BLaER1 treated with 17β-estradiol and CSF1 and Interleukin-3, amounts not matched to agents 10 nM and 100 nM (cell line): ENCODE measurements at regions not wholly inside any gene's neighbourhood (a gene's known extent, or its start where the extent isn't known, plus 50 kb on each side); places are given as distances from the start of the nearest gene placed in this dataset.
A peak's percentile ranks its signal among the peaks of the same experiment; 100 is the strongest.
"Not testable (repeated sequence)": the region's sequence is repeated elsewhere in the genome, so short reads cannot be mapped to it uniquely, and the experiment has no call there.

Experiments
- H3K27ac ChIP-seq, 11 experiments: shearing (Covaris generic); formaldehyde crosslinking; 2 replicates each; pipeline ENCODE4 v1.8.1; 2022
- H3K27me3 ChIP-seq, 11 experiments: shearing (Covaris generic); formaldehyde crosslinking; 2 replicates each; pipeline ENCODE4 v1.8.1; 2022
- H3K36me3 ChIP-seq, 11 experiments: shearing (Covaris generic); formaldehyde crosslinking; 2 replicates each; pipeline ENCODE4 v1.8.1; 2022
- H3K4me1 ChIP-seq, 10 experiments: shearing (Covaris generic); formaldehyde crosslinking; 2 replicates each; pipeline ENCODE4 v1.8.1; 2022
- H3K4me2 ChIP-seq, 11 experiments: shearing (Covaris generic); formaldehyde crosslinking; 2 replicates each; pipeline ENCODE4 v1.8.1; 2022
- H3K4me3 ChIP-seq, 10 experiments: shearing (Covaris generic); formaldehyde crosslinking; 2 replicates each; pipeline ENCODE4 v1.8.1; 2022
- H3K9ac ChIP-seq, 11 experiments: shearing (Covaris generic); formaldehyde crosslinking; 2 replicates each; pipeline ENCODE4 v1.8.1; 2022
- H3K9me3 ChIP-seq, 11 experiments: shearing (Covaris generic); formaldehyde crosslinking; replicated peaks in 1 of 11; 2 replicates each; pipeline ENCODE4 v1.8.1; 2022
- H4K20me1 ChIP-seq, 11 experiments: shearing (Covaris generic); formaldehyde crosslinking; 2 replicates each; pipeline ENCODE4 v1.8.1; 2022
- Cebpa-rat ChIP-seq, 11 experiments: shearing (Covaris generic); IDR thresholded peaks; 2 replicates each; pipeline ENCODE4 v1.8.1; 2022

- H3K4me2 ChIP-seq: no peak overlapping the region
- H3K9ac ChIP-seq: no peak overlapping the region
- no peak for TF ChIP-seq Cebpa-rat (IDR thresholded peaks at IDR 0.05)
- peaks cover 10 to 25% (median 16%) of the 10 kb centered on the region in 11 experiments; a peak in 20 of 22 replicates for H3K9me3 ChIP-seq
- no peak overlapping the region for H3K4me3 ChIP-seq
- no peaks in the 10 kb centered on the region for H4K20me1 ChIP-seq
- no peak overlapping the region for H3K27ac ChIP-seq
- no peaks in the 10 kb centered on the region for H3K27me3 ChIP-seq
- no peaks in the 10 kb centered on the region for H3K36me3 ChIP-seq
- H3K4me1 ChIP-seq: no peaks in the 10 kb centered on the region
Observed at GRCh38 chr2:62627667-62628066, 77.8 kb upstream of the EHBP1 start.

DNA sequence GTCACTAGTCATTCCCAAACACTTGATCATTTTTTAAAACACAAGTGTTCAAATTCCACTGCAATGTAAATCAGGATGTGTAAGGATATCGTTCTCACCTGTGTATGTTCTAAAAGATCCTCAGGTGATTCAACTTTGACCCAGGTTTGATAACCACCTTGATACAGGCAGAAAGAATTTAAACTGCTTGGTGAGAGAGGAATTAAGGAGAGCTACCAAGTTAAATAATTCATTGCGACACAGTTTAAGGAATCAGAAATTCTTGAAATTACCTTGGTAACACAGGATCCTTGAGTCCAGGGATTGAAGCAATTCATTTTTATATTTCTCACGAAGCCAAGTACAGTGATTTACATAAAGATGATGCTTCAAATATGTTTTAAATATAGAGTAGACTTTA lies 80.7 kb upstream of the EHBP1 start:
- Histone ChIP-seq H3K4me2 (no peak overlapping the region), H3K27me3 (no peaks in the 10 kb centered on the region), H4K20me1 (no peaks in the 10 kb centered on the region), H3K9me3 (peaks cover 0 to 9% (median 0%) of the 10 kb centered on the region in 11 experiments; a peak in 3 of 22 replicates), H3K9ac (no peak overlapping the region), H3K4me1 (no peaks in the 10 kb centered on the region), H3K27ac (no peak overlapping the region), H3K36me3 (no peaks in the 10 kb centered on the region), H3K4me3 (no peak overlapping the region)
- TF ChIP-seq Cebpa-rat (IDR thresholded peaks at IDR 0.05): peak in 1 of 11 experiments; percentile 16; a peak in 1 of 22 replicates

DNA sequence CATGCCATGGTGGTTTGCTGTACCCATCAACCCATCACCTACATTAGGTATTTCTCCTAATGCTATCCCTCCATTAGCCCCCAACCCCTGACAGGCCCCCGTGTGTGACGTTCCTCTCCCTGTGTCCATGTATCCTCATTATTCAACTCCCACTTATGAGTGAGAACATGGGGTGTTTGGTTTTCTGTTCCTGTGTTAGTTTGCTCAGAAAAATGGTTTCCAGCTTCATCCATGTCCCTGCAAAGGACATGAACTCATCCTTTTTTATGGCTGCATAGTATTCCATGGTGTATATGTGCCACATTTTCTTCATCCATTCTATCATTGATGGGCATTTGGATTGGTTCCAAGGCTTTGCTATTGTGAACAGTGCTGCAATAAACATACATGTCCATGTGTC lies 89.0 kb upstream of the EHBP1 start:
- not testable (repeated sequence) for H3K27me3 ChIP-seq, H3K36me3 ChIP-seq, H3K4me1 ChIP-seq, H3K4me2 ChIP-seq, H3K27ac ChIP-seq, H3K4me3 ChIP-seq, H4K20me1 ChIP-seq, H3K9ac ChIP-seq
- H3K9me3 ChIP-seq: peaks cover 8 to 16% (median 10%) of the 10 kb centered on the region in 11 experiments; a peak in 10 of 22 replicates

- Histone ChIP-seq H3K36me3 (no peaks in the 10 kb centered on the region), H3K4me2 (no peak overlapping the region), H3K27ac (no peak overlapping the region), H3K9me3 (peaks cover 0 to 5% (median 4%) of the 10 kb centered on the region in 11 experiments; a peak in 4 of 22 replicates), H3K4me3 (no peak overlapping the region), H3K27me3 (no peaks in the 10 kb centered on the region), H4K20me1 (no peaks in the 10 kb centered on the region), H3K9ac (no peak overlapping the region), H3K4me1 (no peaks in the 10 kb centered on the region)
- TF ChIP-seq Cebpa-rat (IDR thresholded peaks at IDR 0.05): no peak
Observed at GRCh38 chr2:62611854-62612253, 93.7 kb upstream of the EHBP1 start.

DNA sequence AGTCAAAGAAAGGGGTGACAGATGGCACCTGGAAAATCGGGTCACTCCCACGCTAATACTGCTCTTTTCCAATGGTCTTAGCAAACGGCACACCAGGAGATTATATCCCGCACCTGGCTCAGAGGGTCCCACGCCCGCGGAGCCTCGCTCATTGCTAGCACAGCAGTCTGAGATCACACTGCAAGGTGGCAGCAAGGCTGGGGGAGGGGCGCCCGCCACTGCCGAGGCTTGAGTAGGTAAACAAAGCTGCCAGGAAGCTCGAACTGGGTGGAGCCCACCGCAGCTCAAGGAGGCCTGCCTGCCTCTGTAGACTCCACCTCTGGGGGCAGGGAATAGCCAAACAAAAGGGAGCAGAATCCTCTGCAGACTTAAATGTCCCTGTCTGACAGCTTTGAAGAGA lies 99.5 kb upstream of the TMEM17 start:
- not testable (repeated sequence) for H3K4me3 ChIP-seq, H3K27me3 ChIP-seq, H3K4me2 ChIP-seq, H3K9ac ChIP-seq, H3K4me1 ChIP-seq, H3K36me3 ChIP-seq, H3K27ac ChIP-seq, H4K20me1 ChIP-seq
- H3K9me3 ChIP-seq: peaks cover 0 to 11% (median 3%) of the 10 kb centered on the region in 11 experiments; a peak in 7 of 22 replicates

DNA sequence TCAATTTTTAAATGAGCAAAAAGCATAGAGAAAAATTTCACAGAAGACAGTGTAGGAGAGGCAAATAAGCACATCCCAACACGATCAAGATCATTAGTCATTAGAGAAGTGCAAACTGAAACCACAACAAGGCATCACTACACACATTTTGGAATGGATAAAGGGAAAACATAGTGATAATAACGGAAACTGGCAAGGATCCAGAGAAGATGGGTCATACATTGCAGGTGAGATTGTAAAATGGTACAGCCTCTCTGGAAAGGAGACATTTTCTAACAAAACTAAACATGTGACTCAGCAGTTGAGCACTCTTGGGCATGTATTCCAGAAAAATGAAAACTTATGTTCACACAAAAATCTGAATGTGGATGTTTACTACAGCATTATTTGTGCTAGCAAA lies 98.3 kb upstream of the TMEM17 start:
- no peak overlapping the region for H3K4me3 ChIP-seq
- no peak overlapping the region for H3K9ac ChIP-seq
- H3K4me2 ChIP-seq: no peak overlapping the region
- no peak overlapping the region for H3K27ac ChIP-seq
- H4K20me1 ChIP-seq: no peaks in the 10 kb centered on the region
- H3K36me3 ChIP-seq: no peaks in the 10 kb centered on the region
- H3K27me3 ChIP-seq: no peaks in the 10 kb centered on the region
- no peak for TF ChIP-seq Cebpa-rat (IDR thresholded peaks at IDR 0.05)
- no peaks in the 10 kb centered on the region for H3K4me1 ChIP-seq
- peaks cover 0 to 15% (median 7%) of the 10 kb centered on the region in 11 experiments; a peak in 9 of 22 replicates for H3K9me3 ChIP-seq

DNA sequence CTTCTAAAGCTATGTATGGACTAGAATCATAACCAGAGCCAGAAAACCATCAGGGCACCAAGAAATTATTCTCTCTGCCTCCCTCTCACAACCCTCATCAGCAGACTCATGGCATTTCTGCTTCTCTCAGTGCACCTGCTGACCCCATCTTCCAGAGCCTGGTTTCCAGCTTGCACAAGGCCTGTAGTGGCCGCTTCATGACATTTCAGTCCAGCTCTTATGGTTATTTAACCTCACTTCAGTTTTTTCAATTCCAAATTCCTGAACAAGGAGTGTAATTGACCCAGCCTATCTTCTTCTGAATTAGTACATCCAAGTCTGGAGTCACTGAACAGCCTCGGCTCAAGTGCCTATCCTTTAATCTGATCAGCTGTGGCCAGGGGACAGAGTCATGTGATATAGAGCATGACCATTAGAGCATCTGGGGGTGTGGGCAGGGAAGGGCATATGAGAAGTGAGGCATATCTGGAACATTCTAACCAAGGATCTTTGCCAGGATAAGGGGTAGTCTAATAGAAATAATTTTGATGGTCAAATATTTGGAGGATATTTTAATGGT lies 97.2 kb upstream of the TMEM17 start:
- Histone ChIP-seq H3K4me3 (no peak overlapping the region), H3K27ac (no peak overlapping the region), H4K20me1 (no peaks in the 10 kb centered on the region), H3K9ac (no peak overlapping the region), H3K36me3 (no peaks in the 10 kb centered on the region), H3K4me1 (peaks cover 0 to 5% (median 1%) of the 10 kb centered on the region in 10 experiments; a peak in 4 of 20 replicates), H3K4me2 (no peak overlapping the region), H3K27me3 (no peaks in the 10 kb centered on the region), H3K9me3 (peaks cover 0 to 15% (median 7%) of the 10 kb centered on the region in 11 experiments; a peak in 9 of 22 replicates)
- TF ChIP-seq Cebpa-rat (IDR thresholded peaks at IDR 0.05): no peak

- not testable (repeated sequence) for H3K4me3 ChIP-seq, H3K9ac ChIP-seq, H3K4me2 ChIP-seq, H3K27me3 ChIP-seq, H3K36me3 ChIP-seq, H4K20me1 ChIP-seq, H3K27ac ChIP-seq, H3K4me1 ChIP-seq
- peaks cover 0 to 11% (median 4%) of the 10 kb centered on the region in 11 experiments; a peak in 6 of 22 replicates for H3K9me3 ChIP-seq
Observed at GRCh38 chr2:62599674-62600410, 93.8 kb upstream of the TMEM17 start.

GRCh38 chr2:62597323-62597722 lies 91.3 kb upstream of the TMEM17 start:
- TF ChIP-seq Cebpa-rat (IDR thresholded peaks at IDR 0.05): no peak
- Histone ChIP-seq H3K4me1 (peaks cover 0 to 5% (median 1%) of the 10 kb centered on the region in 10 experiments; a peak in 4 of 20 replicates), H3K36me3 (no peaks in the 10 kb centered on the region), H3K27ac (no peak overlapping the region), H3K9ac (no peak overlapping the region), H3K4me2 (no peak overlapping the region), H4K20me1 (no peaks in the 10 kb centered on the region), H3K27me3 (no peaks in the 10 kb centered on the region), H3K4me3 (no peak overlapping the region), H3K9me3 (peaks cover 0 to 11% (median 0%) of the 10 kb centered on the region in 11 experiments; a peak in 4 of 22 replicates)
